ENCODE measurements at regions not wholly inside any gene's neighbourhood (a gene's known extent, or its start where the extent isn't known, plus 50 kb on each side); places are given as distances from the start of the nearest gene placed in this dataset.

DNA sequence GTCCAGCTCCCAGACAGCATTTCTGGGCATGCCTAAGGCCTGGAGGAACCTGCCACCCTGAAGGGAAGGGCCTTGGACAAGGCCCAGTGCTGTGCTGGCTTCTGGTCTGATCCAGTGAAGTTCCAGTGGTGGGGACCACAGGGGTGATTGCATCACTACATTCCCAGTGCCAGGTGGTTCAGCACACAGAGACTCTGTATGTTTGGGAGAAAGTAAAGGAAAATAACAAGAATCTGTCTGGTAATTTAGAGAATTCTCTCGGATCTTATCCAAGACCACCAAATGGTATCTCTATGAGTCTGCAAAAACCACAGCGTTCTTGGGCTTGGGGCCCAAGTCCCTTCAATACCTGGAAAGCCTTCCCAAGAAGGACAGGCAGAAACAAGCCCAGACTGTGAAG is 131.8 kb upstream of the MAD2L1 start:
- H3K9me3 ChIP-seq = no peaks in the 10 kb centered on the region
- no peaks in the 10 kb centered on the region for H3K36me3 ChIP-seq
- no peak for DNase-seq
- no peaks in the 10 kb centered on the region for H3K27me3 ChIP-seq
- TF ChIP-seq, protein P1, sequence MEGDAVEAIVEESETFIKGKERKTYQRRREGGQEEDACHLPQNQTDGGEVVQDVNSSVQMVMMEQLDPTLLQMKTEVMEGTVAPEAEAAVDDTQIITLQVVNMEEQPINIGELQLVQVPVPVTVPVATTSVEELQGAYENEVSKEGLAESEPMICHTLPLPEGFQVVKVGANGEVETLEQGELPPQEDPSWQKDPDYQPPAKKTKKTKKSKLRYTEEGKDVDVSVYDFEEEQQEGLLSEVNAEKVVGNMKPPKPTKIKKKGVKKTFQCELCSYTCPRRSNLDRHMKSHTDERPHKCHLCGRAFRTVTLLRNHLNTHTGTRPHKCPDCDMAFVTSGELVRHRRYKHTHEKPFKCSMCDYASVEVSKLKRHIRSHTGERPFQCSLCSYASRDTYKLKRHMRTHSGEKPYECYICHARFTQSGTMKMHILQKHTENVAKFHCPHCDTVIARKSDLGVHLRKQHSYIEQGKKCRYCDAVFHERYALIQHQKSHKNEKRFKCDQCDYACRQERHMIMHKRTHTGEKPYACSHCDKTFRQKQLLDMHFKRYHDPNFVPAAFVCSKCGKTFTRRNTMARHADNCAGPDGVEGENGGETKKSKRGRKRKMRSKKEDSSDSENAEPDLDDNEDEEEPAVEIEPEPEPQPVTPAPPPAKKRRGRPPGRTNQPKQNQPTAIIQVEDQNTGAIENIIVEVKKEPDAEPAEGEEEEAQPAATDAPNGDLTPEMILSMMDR (IDR thresholded peaks at IDR 0.05) = no peak
- no peak for TF ChIP-seq POLR2A (IDR thresholded peaks at IDR 0.05)
- no peak overlapping the region for H3K4me3 ChIP-seq
- no peaks in the 10 kb centered on the region for H3K4me1 ChIP-seq
- no peak overlapping the region for H3K27ac ChIP-seq

DNA sequence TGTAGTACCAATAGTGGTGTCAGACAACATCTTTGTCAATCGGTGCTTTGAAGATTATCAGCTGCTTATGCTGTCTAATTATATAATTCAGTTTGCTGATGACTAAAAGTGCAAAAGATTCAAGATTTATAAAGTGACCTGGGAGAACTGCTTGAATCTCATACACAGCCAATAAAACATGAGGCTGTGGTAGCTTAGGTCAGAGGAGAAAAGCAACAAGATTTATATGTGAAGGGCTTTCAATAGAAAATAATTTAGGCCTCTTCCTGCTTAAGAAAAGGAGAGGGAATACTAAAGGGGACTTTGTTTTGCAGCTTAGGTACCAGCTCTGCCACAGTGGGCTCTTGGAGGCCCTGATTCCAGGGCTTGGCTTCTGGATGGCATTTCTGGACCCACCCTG is 111.0 kb upstream of the MAD2L1 start:
- H3K27ac ChIP-seq = no peak overlapping the region
- H3K27me3 ChIP-seq = no peaks in the 10 kb centered on the region
- no peaks in the 10 kb centered on the region for H3K36me3 ChIP-seq
- no peak for TF ChIP-seq POLR2A (IDR thresholded peaks at IDR 0.05)
- TF ChIP-seq, protein P1 (IDR thresholded peaks at IDR 0.05) = no peak
- DNase-seq = no peak
- no peaks in the 10 kb centered on the region for H3K9me3 ChIP-seq
- no peak overlapping the region for H3K4me3 ChIP-seq
- H3K4me1 ChIP-seq = no peaks in the 10 kb centered on the region

DNA sequence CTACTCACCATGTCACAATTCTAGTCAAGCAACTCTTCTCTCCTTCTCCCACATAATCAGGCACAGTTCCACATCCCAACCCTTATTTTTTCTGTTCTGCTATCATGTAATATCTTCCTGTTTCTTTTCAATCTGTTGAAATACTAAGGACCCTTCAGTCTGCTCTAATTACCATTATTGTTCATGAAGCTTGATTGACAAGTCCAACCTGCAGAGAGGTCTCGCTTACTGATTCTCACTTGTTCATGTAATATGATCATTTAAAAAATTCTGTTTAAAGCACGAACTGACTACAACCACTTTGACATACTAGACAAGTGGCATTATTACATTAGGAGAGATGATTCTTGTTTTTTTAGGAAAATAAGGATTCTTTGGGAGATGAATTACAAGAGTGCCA is 108.6 kb upstream of the MAD2L1 start:
- Histone ChIP-seq H3K36me3 (no peaks in the 10 kb centered on the region), H3K27ac (no peak overlapping the region), H3K4me1 (no peaks in the 10 kb centered on the region), H3K27me3 (no peaks in the 10 kb centered on the region), H3K4me3 (no peak overlapping the region), H3K9me3 (no peaks in the 10 kb centered on the region)
- no peak for TF ChIP-seq POLR2A (IDR thresholded peaks at IDR 0.05)
- TF ChIP-seq, protein P1 (IDR thresholded peaks at IDR 0.05) = no peak
- DNase-seq = no peak

DNA sequence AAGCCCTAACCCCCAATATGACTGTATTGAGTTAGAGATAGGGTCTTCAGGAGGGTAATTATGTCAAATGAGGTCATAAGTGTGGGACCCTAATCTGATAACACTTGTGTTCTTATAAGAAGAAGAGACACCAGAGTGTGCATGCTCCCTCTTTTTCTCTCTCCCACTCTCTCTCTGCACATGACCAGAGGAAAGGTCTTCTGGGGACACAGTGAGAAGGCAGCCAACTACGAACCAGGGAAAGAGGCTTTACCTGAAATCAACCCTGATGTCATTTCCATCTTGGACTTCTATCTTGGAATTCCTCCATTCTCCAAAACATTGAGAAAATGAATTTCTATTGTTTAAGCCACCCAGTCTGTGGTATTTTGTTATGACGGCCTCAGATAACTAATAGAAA is 97.2 kb upstream of the MAD2L1 start:
- H3K4me1 ChIP-seq = no peaks in the 10 kb centered on the region
- DNase-seq = no peak
- H3K27me3 ChIP-seq = no peaks in the 10 kb centered on the region
- no peaks in the 10 kb centered on the region for H3K36me3 ChIP-seq
- H3K9me3 ChIP-seq = no peaks in the 10 kb centered on the region
- no peak overlapping the region for H3K4me3 ChIP-seq
- H3K27ac ChIP-seq = no peak overlapping the region
- TF ChIP-seq, protein P1 (IDR thresholded peaks at IDR 0.05) = no peak
- no peak for TF ChIP-seq POLR2A (IDR thresholded peaks at IDR 0.05)

DNA sequence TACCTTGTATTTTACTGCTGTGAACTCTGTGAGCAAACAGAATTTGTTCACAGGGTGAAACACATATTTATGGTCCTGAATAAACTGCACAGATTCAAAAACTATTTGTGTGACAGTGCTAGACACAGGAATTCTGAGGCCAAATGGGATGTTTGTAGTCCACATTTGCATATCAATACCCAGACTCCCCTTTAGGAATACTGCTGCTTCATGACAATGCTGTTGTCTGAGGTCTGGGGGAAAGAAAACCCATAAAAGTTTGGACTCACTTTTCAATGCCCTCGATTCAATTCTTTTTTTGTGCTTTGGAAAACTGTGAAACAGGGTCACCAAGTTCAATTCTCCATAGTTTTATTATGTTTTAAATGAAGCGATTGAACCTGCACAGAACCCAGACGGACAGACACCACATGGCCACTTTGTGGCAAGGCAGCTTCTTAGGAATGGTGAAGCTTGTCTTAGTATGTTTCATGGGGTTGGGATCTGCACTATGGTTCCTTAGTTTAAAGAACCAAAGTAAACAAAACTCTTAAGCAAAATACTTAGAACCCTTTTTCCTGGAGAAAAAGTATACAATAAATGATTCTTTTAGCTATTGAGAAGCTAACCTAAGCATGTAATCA is 92.3 kb upstream of the MAD2L1 start:
- H3K4me3 ChIP-seq = no peak overlapping the region
- no peaks in the 10 kb centered on the region for H3K27me3 ChIP-seq
- no peaks in the 10 kb centered on the region for H3K9me3 ChIP-seq
- no peak for TF ChIP-seq POLR2A (IDR thresholded peaks at IDR 0.05)
- TF ChIP-seq, protein P1 (IDR thresholded peaks at IDR 0.05) = peak in 1 of 6 experiments; percentile 4
- H3K36me3 ChIP-seq = no peaks in the 10 kb centered on the region
- DNase-seq = no peak
- H3K27ac ChIP-seq = no peak overlapping the region
- no peaks in the 10 kb centered on the region for H3K4me1 ChIP-seq

DNA sequence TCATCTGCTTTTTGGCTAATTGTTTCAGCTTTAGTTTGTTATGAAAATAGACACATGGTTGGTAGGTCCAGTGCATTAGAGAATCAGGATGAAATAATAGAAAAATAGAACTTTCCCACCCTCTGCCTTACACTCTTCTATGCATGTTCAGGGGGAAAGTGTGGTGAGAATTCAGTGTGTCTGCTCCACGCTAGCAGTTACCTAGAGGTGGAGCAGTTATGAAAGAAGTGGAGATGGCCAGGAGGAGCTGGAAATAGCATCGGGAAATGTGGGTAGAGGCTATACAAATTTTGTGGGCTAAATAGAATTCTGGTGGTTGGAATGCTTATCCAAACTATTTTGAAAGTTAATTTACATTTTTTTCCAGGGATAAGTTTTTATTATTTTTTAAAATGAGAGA is 91.4 kb upstream of the MAD2L1 start:
- H3K4me1 ChIP-seq = no peaks in the 10 kb centered on the region
- no peak overlapping the region for H3K27ac ChIP-seq
- no peaks in the 10 kb centered on the region for H3K9me3 ChIP-seq
- DNase-seq = no peak
- no peak overlapping the region for H3K4me3 ChIP-seq
- H3K36me3 ChIP-seq = no peaks in the 10 kb centered on the region
- TF ChIP-seq, protein P1 (IDR thresholded peaks at IDR 0.05) = no peak
- TF ChIP-seq POLR2A (IDR thresholded peaks at IDR 0.05) = no peak
- no peaks in the 10 kb centered on the region for H3K27me3 ChIP-seq
